ENCODE measurements at regions not wholly inside any gene's neighbourhood (a gene's known extent, or its start where the extent isn't known, plus 50 kb on each side); places are given as distances from the start of the nearest gene placed in this dataset.
"Not testable (repeated sequence)": the region's sequence is repeated elsewhere in the genome, so short reads cannot be mapped to it uniquely, and the experiment has no call there.

DNA sequence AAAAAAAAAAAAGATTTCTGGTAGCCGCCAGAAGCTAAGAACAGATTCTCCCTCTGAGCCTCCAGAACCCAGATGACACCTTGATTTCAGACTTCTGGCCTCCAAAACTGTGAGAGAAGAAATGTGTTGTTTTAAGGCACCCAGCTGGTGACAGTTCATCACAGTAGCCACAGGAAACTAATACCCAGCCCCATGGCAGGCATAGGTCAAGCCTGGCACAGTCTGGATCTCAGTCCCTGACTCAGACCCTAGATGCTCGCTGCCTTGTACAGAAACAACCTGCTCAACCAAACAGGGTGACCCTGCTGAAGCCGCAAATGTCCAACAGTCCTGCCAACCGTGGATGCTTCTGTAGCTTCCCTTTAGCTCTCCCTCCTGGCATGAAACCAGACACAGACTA is 61.8 kb upstream of the NUDT4B start:
- TF ChIP-seq, protein P1, sequence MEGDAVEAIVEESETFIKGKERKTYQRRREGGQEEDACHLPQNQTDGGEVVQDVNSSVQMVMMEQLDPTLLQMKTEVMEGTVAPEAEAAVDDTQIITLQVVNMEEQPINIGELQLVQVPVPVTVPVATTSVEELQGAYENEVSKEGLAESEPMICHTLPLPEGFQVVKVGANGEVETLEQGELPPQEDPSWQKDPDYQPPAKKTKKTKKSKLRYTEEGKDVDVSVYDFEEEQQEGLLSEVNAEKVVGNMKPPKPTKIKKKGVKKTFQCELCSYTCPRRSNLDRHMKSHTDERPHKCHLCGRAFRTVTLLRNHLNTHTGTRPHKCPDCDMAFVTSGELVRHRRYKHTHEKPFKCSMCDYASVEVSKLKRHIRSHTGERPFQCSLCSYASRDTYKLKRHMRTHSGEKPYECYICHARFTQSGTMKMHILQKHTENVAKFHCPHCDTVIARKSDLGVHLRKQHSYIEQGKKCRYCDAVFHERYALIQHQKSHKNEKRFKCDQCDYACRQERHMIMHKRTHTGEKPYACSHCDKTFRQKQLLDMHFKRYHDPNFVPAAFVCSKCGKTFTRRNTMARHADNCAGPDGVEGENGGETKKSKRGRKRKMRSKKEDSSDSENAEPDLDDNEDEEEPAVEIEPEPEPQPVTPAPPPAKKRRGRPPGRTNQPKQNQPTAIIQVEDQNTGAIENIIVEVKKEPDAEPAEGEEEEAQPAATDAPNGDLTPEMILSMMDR (conservative IDR thresholded peaks at IDR 0.05 in 1 of 2, IDR thresholded peaks at IDR 0.05 in 1 of 2; ENCODE audit: extremely low read depth in 1 of 2, insufficient read depth in 1 of 2, low read depth in 1 of 2, low read length in 2 of 2), result not testable (repeated sequence)
- not testable (repeated sequence) for TF ChIP-seq EZH2 (IDR thresholded peaks at IDR 0.05; ENCODE audit: borderline replicate concordance, low read length)
